Hepatocyte (in vitro differentiated cells): ENCODE measurements at regions not wholly inside any gene's neighbourhood (a gene's known extent, or its start where the extent isn't known, plus 50 kb on each side); places are given as distances from the start of the nearest gene placed in this dataset.

Source experiments
- DNase-seq: peaks from one replicate; pipeline ENCODE4 v3.0.0-alpha.2; 2016; ENCODE audit warnings: low spot score
- H2AFZ ChIP-seq: fragments of 200-600 bp; sonication (generic); 2 replicates; pipeline ENCODE4 v1.6.0; 2016; ENCODE audit warnings: antibody characterized with exemption, mild to moderate bottlenecking
- H3K27ac ChIP-seq: fragments of 200-600 bp; sonication (generic); 2 replicates; pipeline ENCODE4 v1.5.1; 2016; ENCODE audit warnings: mild to moderate bottlenecking
- H3K27me3 ChIP-seq: fragments of 200-600 bp; sonication (generic); 2 replicates; pipeline ENCODE4 v1.6.1; 2016
- H3K36me3 ChIP-seq: fragments of 200-600 bp; sonication (generic); replicated peaks from 2 replicates; pipeline ENCODE4 v1.5.1; 2016; ENCODE audit warnings: low read depth; ENCODE audit not compliant: insufficient read depth
- H3K4me1 ChIP-seq: fragments of 200-600 bp; sonication (generic); 2 replicates; pipeline ENCODE4 v1.5.1; 2016; ENCODE audit warnings: mild to moderate bottlenecking, moderate library complexity; ENCODE audit not compliant: insufficient read depth
- H3K4me2 ChIP-seq: fragments of 200-600 bp; sonication (generic); 2 replicates; pipeline ENCODE4 v1.6.0; 2016
- H3K4me3 ChIP-seq: fragments of 200-600 bp; sonication (generic); 2 replicates; pipeline ENCODE4 v1.5.1; 2016; ENCODE audit warnings: mild to moderate bottlenecking
- H3K79me2 ChIP-seq: fragments of 200-600 bp; sonication (generic); 2 replicates; pipeline ENCODE4 v1.6.0; 2017; ENCODE audit warnings: mild to moderate bottlenecking
- H3K9me2 ChIP-seq: fragments of 200-600 bp; sonication (generic); replicated peaks from 2 replicates; pipeline ENCODE4 v1.6.0; 2017; ENCODE audit warnings: mild to moderate bottlenecking; ENCODE audit not compliant: insufficient read depth
- H3K9me3 ChIP-seq: fragments of 200-600 bp; sonication (generic); 2 replicates; pipeline ENCODE4 v1.5.1; 2016; ENCODE audit warnings: low read depth, mild to moderate bottlenecking
- H4K20me1 ChIP-seq: fragments of 200-600 bp; sonication (generic); 2 replicates; pipeline ENCODE4 v1.6.0; 2016; ENCODE audit warnings: mild to moderate bottlenecking; ENCODE audit not compliant: insufficient read depth, poor library complexity, severe bottlenecking
- CTCF ChIP-seq: fragments of 200-600 bp; sonication (generic); IDR thresholded peaks from 2 replicates; pipeline ENCODE4 v1.5.1; 2016; ENCODE audit warnings: antibody characterized with exemption, mild to moderate bottlenecking; ENCODE audit not compliant: poor library complexity
- EZH2 ChIP-seq: fragments of 200-600 bp; sonication (generic); IDR thresholded peaks from 2 replicates; pipeline ENCODE4 v1.6.1; 2016; ENCODE audit warnings: antibody characterized with exemption, mild to moderate bottlenecking, borderline replicate concordance
- EZH2phosphoT487 ChIP-seq: fragments of 200-600 bp; sonication (generic); IDR thresholded peaks from one replicate; pipeline ENCODE4 v1.6.1; 2018; ENCODE audit warnings: antibody characterized with exemption, mild to moderate bottlenecking, low read depth, moderate library complexity; ENCODE audit not compliant: unreplicated experiment, severe bottlenecking
- WGBS: methylation state at CpG from one replicate; pipeline ENCODE4 v1.1.6; 2016; ENCODE audit warnings: low lambda C conversion rate; ENCODE audit errors: missing lambda C conversion rate; 5-methylcytosine and 5-hydroxymethylcytosine counted together

GRCh38 chr12:34345801-34346200 is 323.5 kb downstream of the ALG10 start:
- H3K27me3 ChIP-seq, result no peaks in the 10 kb centered on the region
- H3K9me3 ChIP-seq, result no peaks in the 10 kb centered on the region
- no peaks in the 10 kb centered on the region for H3K4me1 ChIP-seq
- H3K9me2 ChIP-seq, result no peaks in the 10 kb centered on the region
- DNase-seq, result no peak
- no peaks in the 10 kb centered on the region for H3K36me3 ChIP-seq
- WGBS, result 86% methylated on average over 28 of the region's 31 CpGs
- no peak overlapping the region for H3K4me3 ChIP-seq
- TF ChIP-seq EZH2phosphoT487 (no peak), CTCF (no peak), EZH2 (no peak)
- H3K4me2 ChIP-seq, result no peak overlapping the region
- no peaks in the 10 kb centered on the region for H3K79me2 ChIP-seq
- H2AFZ ChIP-seq, result no peak overlapping the region
- no peak overlapping the region for H3K27ac ChIP-seq
- no peaks in the 10 kb centered on the region for H4K20me1 ChIP-seq

- no peaks in the 10 kb centered on the region for H3K9me2 ChIP-seq
- no peaks in the 10 kb centered on the region for H3K36me3 ChIP-seq
- no peak overlapping the region for H3K4me2 ChIP-seq
- 79% methylated on average over 37 of the region's 39 CpGs for WGBS
- no peaks in the 10 kb centered on the region for H3K79me2 ChIP-seq
- TF ChIP-seq EZH2 (no peak), CTCF (no peak), EZH2phosphoT487 (no peak)
- no peak overlapping the region for H3K4me3 ChIP-seq
- H4K20me1 ChIP-seq, result no peaks in the 10 kb centered on the region
- no peaks in the 10 kb centered on the region for H3K27me3 ChIP-seq
- no peaks in the 10 kb centered on the region for H3K4me1 ChIP-seq
- H3K27ac ChIP-seq, result no peak overlapping the region
- no peaks in the 10 kb centered on the region for H3K9me3 ChIP-seq
- no peak overlapping the region for H2AFZ ChIP-seq
- DNase-seq, result no peak
Observed at GRCh38 chr12:34346372-34347034, 324.2 kb downstream of the ALG10 start.

GRCh38 chr12:34347367-34347766 is 325.1 kb downstream of the ALG10 start:
- Histone ChIP-seq H3K27me3 (no peaks in the 10 kb centered on the region), H4K20me1 (no peaks in the 10 kb centered on the region), H3K79me2 (no peaks in the 10 kb centered on the region), H3K4me3 (no peak overlapping the region), H3K4me2 (no peak overlapping the region), H3K27ac (no peak overlapping the region), H3K4me1 (no peaks in the 10 kb centered on the region), H3K9me3 (no peaks in the 10 kb centered on the region), H3K9me2 (no peaks in the 10 kb centered on the region), H3K36me3 (no peaks in the 10 kb centered on the region), H2AFZ (no peak overlapping the region)
- no peak for DNase-seq
- 79% methylated on average over 23 of the region's 23 CpGs for WGBS
- TF ChIP-seq EZH2, result no peak
- TF ChIP-seq CTCF, result no peak
- no peak for TF ChIP-seq EZH2phosphoT487

- Histone ChIP-seq H3K27ac (no peak overlapping the region), H4K20me1 (no peaks in the 10 kb centered on the region), H3K4me1 (no peaks in the 10 kb centered on the region), H3K79me2 (no peaks in the 10 kb centered on the region), H3K4me2 (no peak overlapping the region), H2AFZ (no peak overlapping the region), H3K9me3 (no peaks in the 10 kb centered on the region), H3K27me3 (no peaks in the 10 kb centered on the region), H3K4me3 (no peak overlapping the region), H3K36me3 (no peaks in the 10 kb centered on the region), H3K9me2 (no peaks in the 10 kb centered on the region)
- DNase-seq, result no peak
- TF ChIP-seq EZH2, result no peak
- no peak for TF ChIP-seq EZH2phosphoT487
- TF ChIP-seq CTCF, result no peak
- WGBS, result 86% methylated on average over 19 of the region's 23 CpGs
Observed at GRCh38 chr12:34348064-34348463, 325.8 kb downstream of the ALG10 start.
